Right lobe of liver (tissue), 6 donors: ENCODE measurements at regions not wholly inside any gene's neighbourhood (a gene's known extent, or its start where the extent isn't known, plus 50 kb on each side); places are given as distances from the start of the nearest gene placed in this dataset.

Experiments
- ATAC-seq, 4 donors: fragments of 200-7000 bp; cut with Tn5 transposase; one replicate each; pipeline ENCODE4 v1.9.1; 2020; ENCODE audit warnings: mild to moderate bottlenecking in 4 of 4, moderate library complexity in 4 of 4
- DNase-seq, 3 donors: peaks; one replicate each; pipeline ENCODE4 v3.0.0-alpha.2; 2020
- H3K27ac ChIP-seq, 3 donors: fragments of 200-600 bp; one replicate each; pipeline ENCODE4 v1.8.0; 2022
- H3K27me3 ChIP-seq, 2 donors: fragments of 200-600 bp; one replicate each; pipeline ENCODE4 v1.8.0; 2022
- H3K36me3 ChIP-seq, 4 donors: fragments of 200-600 bp; sonication (generic) in 1 of 4; one replicate each; pipeline versions ENCODE4 v1.5.1 to v1.8.0; 2017 to 2022; ENCODE audit warnings: control low read depth in 1 of 4
- H3K4me1 ChIP-seq, 4 donors: fragments of 200-600 bp; sonication (generic) in 1 of 4; one replicate each; pipeline versions ENCODE4 v1.5.1 to v1.8.0; 2017 to 2022; ENCODE audit warnings: control low read depth in 1 of 4
- H3K4me3 ChIP-seq, 3 donors: fragments of 200-600 bp; one replicate each; pipeline ENCODE4 v1.8.0; 2022
- H3K9me3 ChIP-seq, 4 donors: fragments of 200-600 bp; sonication (generic) in 1 of 4; one replicate each; pipeline versions ENCODE4 v1.5.1 to v1.8.0; 2017 to 2022; ENCODE audit warnings: control low read depth in 1 of 4
- CTCF ChIP-seq, 4 donors: fragments of 200-600 bp in 3 of 4; fragments of 450-650 bp in 1 of 4; IDR thresholded peaks; one replicate each; pipeline versions ENCODE4 v1.5.1 to v1.8.0; 2016 to 2022; ENCODE audit warnings: antibody characterized with exemption in 4 of 4, mild to moderate bottlenecking in 2 of 4
- POLR2A ChIP-seq: fragments of 450-650 bp; IDR thresholded peaks from one replicate; pipeline ENCODE4 v1.6.1; 2017; ENCODE audit warnings: antibody characterized with exemption, mild to moderate bottlenecking
- WGBS: methylation state at CpG from one replicate; pipeline ENCODE4 v1.1.6; 2018; ENCODE audit warnings: low coverage, low lambda C conversion rate; ENCODE audit not compliant: insufficient coverage; ENCODE audit errors: missing lambda C conversion rate; 5-methylcytosine and 5-hydroxymethylcytosine counted together
- intact Hi-C, 2 donors: fragments of 100-400 bp; cut with DNase I; formaldehyde crosslinking; loops; one replicate each; pipeline versions ENCODE4 v1.11.2 to v1.14.1; 2022
- donor health status: DM: no; HTN: yes; CAD: no.
- donor health status: DM: no; HTN: no; CAD: no.
- donor health status: DM: no; HTN: no; CAD: no.
- donor health status: DM: no; HTN: yes; CAD: no.
- donor health status: DM: no; HTN: yes; CAD: no.

GRCh38 chrX:22627576-22627975 is 354.9 kb downstream of the CBLL2 start:
- DNase-seq = no peak
- Histone ChIP-seq H3K4me1 (no peaks in the 10 kb centered on the region), H3K36me3 (no peaks in the 10 kb centered on the region), H3K27ac (no peak overlapping the region), H3K9me3 (no peaks in the 10 kb centered on the region), H3K4me3 (no peak overlapping the region), H3K27me3 (no peaks in the 10 kb centered on the region)
- TF ChIP-seq CTCF (IDR thresholded peaks at IDR 0.05) = no peak
- no peak for TF ChIP-seq POLR2A
- ATAC-seq = no peak
- intact Hi-C loops = no loop called here
- 21% methylated on average over 2 of the region's 3 CpGs for WGBS

GRCh38 chrX:22628275-22628674 is 355.6 kb downstream of the CBLL2 start:
- ATAC-seq = no peak
- WGBS = 37% methylated on average over 2 of the region's 2 CpGs
- TF ChIP-seq POLR2A (no peak), CTCF (IDR thresholded peaks at IDR 0.05) (no peak)

GRCh38 chrX:22629105-22629725 is 356.5 kb downstream of the CBLL2 start:
- no peak for DNase-seq
- intact Hi-C loops = no loop called here
- TF ChIP-seq CTCF (IDR thresholded peaks at IDR 0.05) = no peak
- TF ChIP-seq POLR2A = no peak
- WGBS = 49% methylated on average over 2 of the region's 2 CpGs
- H3K4me3 ChIP-seq = no peak overlapping the region
- ATAC-seq = no peak
- no peaks in the 10 kb centered on the region for H3K36me3 ChIP-seq
- no peaks in the 10 kb centered on the region for H3K4me1 ChIP-seq
- no peak overlapping the region for H3K27ac ChIP-seq
- peaks cover 0 to 2% of the 10 kb centered on the region in 2 donors for H3K27me3 ChIP-seq
- no peaks in the 10 kb centered on the region for H3K9me3 ChIP-seq

More at GRCh38 chrX:22628275-22628674, 355.6 kb downstream of the CBLL2 start:
- DNase-seq = no peak
- intact Hi-C loops = no loop called here
- Histone ChIP-seq H3K36me3 (no peaks in the 10 kb centered on the region), H3K27me3 (peaks cover 0 to under 1% of the 10 kb centered on the region in 2 donors), H3K9me3 (no peaks in the 10 kb centered on the region), H3K4me1 (no peaks in the 10 kb centered on the region), H3K4me3 (no peak overlapping the region), H3K27ac (no peak overlapping the region)

- WGBS = 15% methylated on average over 4 of the region's 4 CpGs
- Histone ChIP-seq H3K36me3 (no peaks in the 10 kb centered on the region), H3K27ac (no peak overlapping the region), H3K27me3 (peaks cover 0 to 2% of the 10 kb centered on the region in 2 donors), H3K4me3 (no peak overlapping the region), H3K9me3 (no peaks in the 10 kb centered on the region), H3K4me1 (no peaks in the 10 kb centered on the region)
- TF ChIP-seq POLR2A = no peak
- no peak for TF ChIP-seq CTCF (IDR thresholded peaks at IDR 0.05)
- ATAC-seq (no peak), DNase-seq (no peak)
- intact Hi-C loops = no loop called here
Measured at GRCh38 chrX:22634083-22634482, 361.4 kb downstream of the CBLL2 start.
